DMS53 treated with DMSO at 0.1 percent for 48 hours (cell line): ENCODE measurements at regions not wholly inside any gene's neighbourhood (a gene's known extent, or its start where the extent isn't known, plus 50 kb on each side); places are given as distances from the start of the nearest gene placed in this dataset.

Source experiments
- DNase-seq: peaks from one replicate; lab custom pipeline; 2025; ENCODE audit not compliant: unreplicated experiment; lab: John Stamatoyannopoulos, UW

- DNase-seq, result no peak
Observed at GRCh38 chr16:65538976-65539375, 417.1 kb upstream of the CDH11 start.

DNA sequence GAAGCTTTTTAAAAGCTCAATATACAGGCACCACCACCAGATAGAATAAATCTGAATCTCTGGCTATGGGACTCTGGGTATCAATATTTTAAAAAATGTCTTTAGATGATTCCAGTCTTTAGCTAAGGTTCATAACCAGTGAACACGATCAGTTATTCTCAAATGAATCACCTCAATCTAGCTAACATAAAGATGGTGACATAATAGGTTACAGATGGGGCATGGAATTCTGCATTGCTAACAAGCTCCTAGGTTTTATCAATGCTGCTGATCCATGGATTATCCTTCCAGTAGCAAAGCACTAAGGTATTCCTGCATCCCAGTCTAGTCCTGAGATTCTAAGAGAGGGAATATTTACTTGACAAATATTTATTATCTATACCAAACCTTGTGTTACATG lies 415.5 kb upstream of the CDH11 start:
- DNase-seq, result no peak

GRCh38 chr16:65534121-65534528 lies 412.3 kb upstream of the CDH11 start:
- no peak for DNase-seq

DNA sequence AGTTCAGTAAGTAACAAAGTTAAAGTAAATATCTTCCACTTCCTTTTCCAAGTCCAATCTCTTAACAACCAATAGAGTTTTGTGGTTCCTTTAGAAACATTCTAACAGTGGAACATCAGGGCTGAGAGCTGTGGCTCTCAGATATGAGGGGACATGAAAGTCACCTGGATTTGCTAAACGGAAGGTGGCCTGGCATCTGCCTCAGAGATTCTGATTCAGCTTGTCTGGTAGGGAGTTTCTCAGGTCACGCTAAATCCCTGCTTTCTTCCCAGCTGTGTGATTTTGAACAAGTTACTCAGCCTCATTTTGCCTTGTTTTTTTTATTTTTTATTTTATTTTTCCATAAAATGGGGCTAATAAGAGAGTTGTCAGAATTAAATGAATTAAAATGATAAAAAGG lies 411.0 kb upstream of the CDH11 start:
- DNase-seq, result no peak

GRCh38 chr16:65532258-65532657 lies 410.4 kb upstream of the CDH11 start:
- no peak for DNase-seq

- DNase-seq, result no peak
Observed at GRCh38 chr16:65531475-65531874, 409.6 kb upstream of the CDH11 start.

DNA sequence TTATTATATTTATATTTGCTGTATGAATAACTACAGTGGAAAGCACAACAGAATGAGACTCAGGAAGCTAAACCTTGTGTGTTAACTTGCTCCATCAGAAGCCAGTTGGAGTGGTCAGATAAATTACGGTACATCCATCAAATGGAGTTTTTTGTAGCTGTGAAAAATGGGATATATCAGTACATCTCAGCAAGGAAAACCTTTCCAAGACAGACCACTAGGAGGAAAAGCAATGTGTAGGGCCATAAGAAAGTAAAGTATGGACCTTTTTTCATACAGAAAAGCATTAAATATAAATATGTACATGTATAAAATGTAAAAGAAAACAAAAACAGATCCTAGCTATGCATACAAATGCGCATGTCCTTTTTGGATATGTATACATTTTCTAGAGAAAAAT lies 403.8 kb upstream of the CDH11 start:
- DNase-seq, result no peak

- no peak for DNase-seq
Observed at GRCh38 chr16:65524997-65525396, 403.1 kb upstream of the CDH11 start.

DNA sequence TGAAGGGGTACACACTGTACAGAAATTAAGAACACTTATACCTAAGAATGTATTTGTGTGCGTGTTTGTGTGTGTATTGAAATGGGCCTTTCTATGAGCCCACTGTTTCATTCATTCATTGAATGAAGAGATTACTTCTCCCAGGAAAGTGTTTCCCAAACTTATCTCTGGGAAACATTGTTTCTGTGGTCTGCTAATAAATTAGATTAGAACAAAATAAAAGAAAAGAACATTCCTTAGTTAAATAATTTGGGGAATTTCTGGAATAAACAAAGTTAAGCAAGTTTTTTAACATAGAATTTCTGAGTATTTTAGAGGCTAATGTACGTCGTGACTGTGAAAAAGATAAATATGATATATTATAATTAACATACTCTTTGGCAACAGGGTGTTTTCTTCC lies 402.4 kb upstream of the CDH11 start:
- DNase-seq, result no peak

DNA sequence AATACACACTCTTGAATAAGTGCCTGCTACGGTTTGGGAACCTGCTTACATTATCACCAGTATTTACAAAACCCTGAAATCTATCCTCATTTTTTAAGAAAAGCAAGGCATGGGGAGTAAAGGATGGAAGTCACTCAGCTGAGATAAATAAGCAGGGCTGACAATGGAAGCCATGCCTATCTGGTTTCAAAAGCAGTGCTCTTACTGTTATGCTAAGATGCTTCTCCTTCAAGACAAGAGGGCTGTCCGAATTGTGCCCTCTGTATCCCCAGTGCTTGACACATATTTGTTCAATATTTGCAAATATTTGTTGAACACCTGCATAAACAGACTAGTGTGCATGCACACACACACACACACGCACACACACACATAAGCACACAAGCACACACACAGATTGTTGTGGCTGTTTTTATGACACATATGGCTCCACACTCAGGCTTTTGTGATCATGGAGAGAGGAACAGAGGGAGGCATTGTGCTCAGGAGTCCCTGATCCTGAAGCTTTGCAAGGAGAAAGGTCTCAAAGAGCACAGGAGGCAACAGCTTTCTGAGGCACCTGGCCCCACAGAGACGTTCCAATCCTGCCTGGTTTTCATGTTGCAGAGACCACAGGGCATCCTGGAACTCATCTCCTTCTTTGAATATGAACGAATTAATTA lies 401.6 kb upstream of the CDH11 start:
- no peak for DNase-seq

DNA sequence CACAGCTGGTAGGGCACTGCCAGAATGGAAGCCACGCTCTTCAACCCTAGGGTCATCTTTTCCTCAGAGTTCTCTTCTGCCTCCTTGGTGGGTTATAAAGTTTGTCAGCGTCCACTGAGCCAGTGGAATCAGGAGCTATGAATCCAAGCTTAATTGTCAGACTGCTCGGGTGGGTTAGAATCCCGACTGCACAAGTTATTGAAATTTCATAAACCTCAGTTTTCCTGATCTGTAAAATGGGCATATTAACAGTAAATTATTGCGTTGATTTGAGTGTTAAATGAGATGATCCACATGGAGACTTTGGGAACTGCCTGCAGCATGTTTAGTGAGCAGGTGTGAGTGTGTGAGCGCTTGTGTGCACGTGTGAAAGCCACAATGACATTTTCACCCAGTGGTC lies 400.5 kb upstream of the CDH11 start:
- no peak for DNase-seq

- no peak for DNase-seq
Observed at GRCh38 chr16:65521633-65522328, 399.9 kb upstream of the CDH11 start.

DNA sequence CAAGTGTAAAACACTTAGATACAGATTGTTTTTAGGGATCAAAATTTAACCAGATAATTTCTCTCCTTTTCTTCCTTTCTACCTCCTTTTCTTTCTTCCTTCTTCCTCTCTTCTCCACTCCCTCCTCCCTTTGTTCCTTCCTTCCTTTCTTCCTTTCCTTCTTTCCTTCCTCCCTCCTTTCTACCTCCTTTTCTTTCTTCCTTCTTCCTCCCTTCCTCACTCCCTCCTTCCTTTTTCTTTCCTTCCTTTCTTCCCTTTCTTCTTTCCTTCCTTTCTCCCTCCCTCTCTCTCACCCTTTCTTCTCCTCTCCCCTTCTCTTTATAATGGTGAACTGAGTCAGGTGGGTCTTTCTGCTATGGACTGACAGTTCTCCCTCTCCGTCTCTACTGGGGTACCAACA lies 397.5 kb upstream of the CDH11 start:
- no peak for DNase-seq

DNA sequence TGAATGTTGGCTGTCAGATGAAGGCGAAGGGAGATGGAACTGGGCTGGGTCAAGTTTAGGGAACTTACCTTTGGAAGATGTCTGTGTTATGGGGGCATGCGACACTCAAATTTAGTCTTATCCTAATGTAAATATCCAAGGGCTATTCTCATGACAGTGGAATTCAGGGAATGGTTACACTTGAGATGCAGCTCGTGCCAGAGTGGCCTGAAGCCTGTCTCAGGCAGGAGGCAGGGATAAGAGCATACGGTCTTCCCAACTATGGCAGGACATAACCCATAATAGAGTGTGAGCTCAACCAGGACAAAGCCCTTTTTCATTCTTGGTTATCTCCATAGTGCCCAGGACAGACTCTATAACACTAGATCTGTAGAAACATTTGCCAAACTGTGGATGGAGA lies 393.3 kb upstream of the CDH11 start:
- DNase-seq, result no peak

DNA sequence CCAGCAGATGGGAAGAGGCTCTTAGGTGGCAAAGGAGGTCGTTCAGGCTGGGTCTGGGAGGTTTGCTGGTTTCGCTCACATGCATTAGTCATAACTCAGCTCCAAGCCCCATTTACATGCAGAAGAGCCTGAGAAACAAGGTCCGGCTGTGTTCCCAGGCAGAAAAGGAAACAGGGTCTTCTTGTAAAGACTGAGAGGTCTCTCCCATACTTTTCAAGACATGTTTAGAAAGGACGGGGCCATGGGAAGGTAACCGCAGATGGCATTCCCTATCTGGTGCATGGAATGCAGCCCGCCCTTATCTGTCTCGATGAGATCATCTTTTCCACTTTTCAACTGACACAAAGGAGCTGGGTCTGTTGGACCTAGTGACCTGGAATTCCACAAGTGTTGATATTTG lies 389.0 kb upstream of the CDH11 start:
- DNase-seq, result no peak

DNA sequence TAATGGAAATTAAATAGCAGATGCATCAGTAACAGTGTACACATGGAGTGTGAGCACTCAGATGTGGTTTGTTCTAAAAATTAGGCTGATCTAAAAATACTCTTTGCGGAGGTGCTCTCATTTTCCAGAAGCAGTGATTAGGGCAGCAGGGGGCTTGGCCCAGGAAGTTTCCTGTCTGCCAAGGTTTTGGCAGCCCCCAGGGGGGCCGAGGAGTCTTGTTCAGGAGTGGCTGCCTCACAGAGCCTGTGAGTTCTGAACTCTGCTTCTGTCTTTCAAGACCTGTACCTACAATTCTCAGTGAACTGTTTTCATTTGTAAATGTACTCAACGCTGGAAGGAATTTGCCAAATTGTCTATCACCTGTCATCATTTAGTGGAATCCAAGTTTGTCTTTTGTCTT lies 388.4 kb upstream of the CDH11 start:
- no peak for DNase-seq

DNA sequence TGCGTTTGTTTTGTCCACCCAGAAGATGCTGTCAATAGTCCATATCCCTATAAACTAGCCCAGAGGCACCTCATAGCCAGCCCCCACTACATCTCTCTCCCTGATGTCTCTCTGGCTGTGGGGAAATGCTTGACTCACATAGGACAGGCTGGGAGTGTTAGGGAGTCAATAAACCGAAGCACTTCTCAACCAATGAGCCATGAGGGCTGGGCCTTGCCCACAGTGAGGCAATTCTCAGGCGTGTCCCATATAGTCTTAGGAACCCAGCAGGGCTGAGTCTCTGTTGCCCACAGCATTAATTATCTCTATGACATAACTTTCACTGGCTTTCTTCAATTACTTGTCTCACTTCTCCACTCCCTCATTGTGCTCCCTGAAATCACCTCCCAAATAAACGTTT lies 387.3 kb upstream of the CDH11 start:
- DNase-seq, result no peak

DNA sequence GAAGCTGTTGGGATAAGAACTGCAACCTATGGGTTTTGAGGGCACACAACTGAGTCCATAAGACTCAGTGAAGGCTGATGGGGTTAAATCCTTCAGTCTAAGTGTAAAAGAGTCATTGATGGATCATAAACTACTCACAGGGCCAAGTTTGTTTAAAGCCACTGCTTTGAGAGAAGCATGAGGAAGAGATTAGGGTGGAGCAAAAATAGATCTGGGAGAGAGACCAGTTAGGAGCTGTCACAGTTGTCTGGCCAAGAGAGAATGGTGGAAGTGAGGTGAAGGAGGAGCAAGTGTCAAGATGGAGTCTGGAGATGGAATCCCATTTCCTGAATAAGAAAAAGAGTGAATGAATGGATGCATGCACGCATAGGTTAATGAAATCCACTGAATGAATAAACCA lies 379.1 kb upstream of the CDH11 start:
- DNase-seq, result no peak

GRCh38 chr16:65500007-65500406 lies 378.1 kb upstream of the CDH11 start:
- DNase-seq, result no peak

DNA sequence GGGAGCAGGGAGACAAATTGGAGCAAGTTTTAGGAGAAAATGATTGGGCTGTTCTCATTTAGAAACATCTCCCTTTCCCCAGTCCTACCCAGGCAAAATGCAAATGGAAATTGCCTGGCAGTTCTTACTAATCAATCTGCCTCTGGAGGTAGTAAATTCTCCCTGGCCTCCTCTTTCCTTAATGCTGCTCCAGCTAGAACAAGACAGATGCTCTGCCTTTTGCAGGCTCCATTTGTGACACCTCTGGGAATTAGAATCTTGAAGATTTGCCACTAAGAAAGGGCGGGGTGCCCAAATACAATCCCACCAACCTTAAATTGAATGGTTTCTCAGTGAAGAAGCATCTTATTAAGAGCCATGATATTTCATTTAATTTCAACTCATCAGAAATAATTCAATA lies 377.7 kb upstream of the CDH11 start:
- DNase-seq, result no peak

- DNase-seq, result no peak
Observed at GRCh38 chr16:65497571-65497970, 375.7 kb upstream of the CDH11 start.

- no peak for DNase-seq
Observed at GRCh38 chr16:65495106-65495505, 373.2 kb upstream of the CDH11 start.

- no peak for DNase-seq
Observed at GRCh38 chr16:65494609-65495008, 372.7 kb upstream of the CDH11 start.
